ENCODE measurements at regions not wholly inside any gene's neighbourhood (a gene's known extent, or its start where the extent isn't known, plus 50 kb on each side); places are given as distances from the start of the nearest gene placed in this dataset.
"Not testable (repeated sequence)": the region's sequence is repeated elsewhere in the genome, so short reads cannot be mapped to it uniquely, and the experiment has no call there.

DNA sequence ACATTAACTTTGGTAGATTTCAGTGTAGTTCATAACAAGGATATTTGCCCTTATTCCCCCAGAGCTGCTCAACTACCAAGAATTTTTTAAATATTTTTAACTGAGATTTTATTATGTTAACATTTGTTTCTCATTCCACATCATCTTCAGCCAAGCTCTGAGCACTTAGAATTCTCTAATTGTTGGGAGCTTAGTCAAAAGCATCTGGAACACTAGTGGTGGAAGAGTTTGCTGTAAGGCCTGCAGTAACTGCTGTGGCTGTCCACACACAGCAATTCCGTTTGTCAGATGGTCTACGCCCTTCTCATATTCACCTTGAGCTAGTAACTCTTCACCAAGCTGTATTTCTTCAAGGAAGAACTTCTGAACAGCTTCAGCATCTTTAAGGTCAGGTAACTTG is 75.0 kb upstream of the KCTD7 start:
- TF ChIP-seq, protein P1, sequence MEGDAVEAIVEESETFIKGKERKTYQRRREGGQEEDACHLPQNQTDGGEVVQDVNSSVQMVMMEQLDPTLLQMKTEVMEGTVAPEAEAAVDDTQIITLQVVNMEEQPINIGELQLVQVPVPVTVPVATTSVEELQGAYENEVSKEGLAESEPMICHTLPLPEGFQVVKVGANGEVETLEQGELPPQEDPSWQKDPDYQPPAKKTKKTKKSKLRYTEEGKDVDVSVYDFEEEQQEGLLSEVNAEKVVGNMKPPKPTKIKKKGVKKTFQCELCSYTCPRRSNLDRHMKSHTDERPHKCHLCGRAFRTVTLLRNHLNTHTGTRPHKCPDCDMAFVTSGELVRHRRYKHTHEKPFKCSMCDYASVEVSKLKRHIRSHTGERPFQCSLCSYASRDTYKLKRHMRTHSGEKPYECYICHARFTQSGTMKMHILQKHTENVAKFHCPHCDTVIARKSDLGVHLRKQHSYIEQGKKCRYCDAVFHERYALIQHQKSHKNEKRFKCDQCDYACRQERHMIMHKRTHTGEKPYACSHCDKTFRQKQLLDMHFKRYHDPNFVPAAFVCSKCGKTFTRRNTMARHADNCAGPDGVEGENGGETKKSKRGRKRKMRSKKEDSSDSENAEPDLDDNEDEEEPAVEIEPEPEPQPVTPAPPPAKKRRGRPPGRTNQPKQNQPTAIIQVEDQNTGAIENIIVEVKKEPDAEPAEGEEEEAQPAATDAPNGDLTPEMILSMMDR (IDR thresholded peaks at IDR 0.05; ENCODE audit: low read depth, low read length), result not testable (repeated sequence)
- TF ChIP-seq, protein P2, sequence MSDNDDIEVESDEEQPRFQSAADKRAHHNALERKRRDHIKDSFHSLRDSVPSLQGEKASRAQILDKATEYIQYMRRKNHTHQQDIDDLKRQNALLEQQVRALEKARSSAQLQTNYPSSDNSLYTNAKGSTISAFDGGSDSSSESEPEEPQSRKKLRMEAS (IDR thresholded peaks at IDR 0.05; ENCODE audit: low read depth, low read length), result not testable (repeated sequence)
- TF ChIP-seq POLR2A (IDR thresholded peaks at IDR 0.05; ENCODE audit: extremely low read depth, insufficient read length), result not testable (repeated sequence)
